Gastroesophageal sphincter (tissue), 4 donors: ENCODE measurements at regions not wholly inside any gene's neighbourhood (a gene's known extent, or its start where the extent isn't known, plus 50 kb on each side); places are given as distances from the start of the nearest gene placed in this dataset.
"Not testable (repeated sequence)": the region's sequence is repeated elsewhere in the genome, so short reads cannot be mapped to it uniquely, and the experiment has no call there.

ENCODE experiments used
- ATAC-seq: fragments of 150-250 bp; one replicate; pipeline ENCODE4 v1.9.1; 2016; ENCODE audit warnings: mild to moderate bottlenecking, moderate library complexity
- H3K27ac ChIP-seq, 4 donors: fragments of 200-600 bp; sonication (generic) in 3 of 4; 1 replicate in 3 of 4; 2 replicates in 1 of 4; pipeline ENCODE4 v1.5.1; 2016 to 2019
- H3K27me3 ChIP-seq: fragments of 200-600 bp; sonication (generic); one replicate; pipeline ENCODE4 v1.5.1; 2019
- H3K36me3 ChIP-seq, 2 donors: fragments of 200-600 bp; sonication (generic); one replicate each; pipeline ENCODE4 v1.5.1; 2019; ENCODE audit warnings: control low read depth in 1 of 2
- H3K4me1 ChIP-seq, 3 donors: fragments of 200-600 bp; sonication (generic); 1 replicate in 2 of 3; 2 replicates in 1 of 3; pipeline ENCODE4 v1.5.1; 2016 to 2019; ENCODE audit warnings: control low read depth in 2 of 3
- H3K4me3 ChIP-seq, 2 donors: fragments of 200-600 bp; sonication (generic); one replicate each; pipeline ENCODE4 v1.5.1; 2019; ENCODE audit warnings: mild to moderate bottlenecking in 1 of 2, moderate library complexity in 1 of 2
- H3K9me3 ChIP-seq, 3 donors: fragments of 200-600 bp; sonication (generic); one replicate each; pipeline ENCODE4 v1.5.1; 2017 to 2019; ENCODE audit warnings: control low read depth in 2 of 3
- EP300 ChIP-seq: sonication (generic); formaldehyde crosslinking; IDR thresholded peaks from one replicate; pipeline ENCODE4 v1.6.1; 2017; ENCODE audit warnings: antibody characterized with exemption, mild to moderate bottlenecking
- POLR2A ChIP-seq, 2 donors: fragments of 450-650 bp; IDR thresholded peaks; one replicate each; pipeline ENCODE4 v1.6.1; 2017; ENCODE audit warnings: antibody characterized with exemption in 2 of 2, mild to moderate bottlenecking in 2 of 2, moderate library complexity in 1 of 2
- POLR2AphosphoS5 ChIP-seq: sonication (generic); formaldehyde crosslinking; IDR thresholded peaks from one replicate; pipeline ENCODE4 v1.6.1; 2017; ENCODE audit warnings: antibody characterized with exemption
- WGBS, 2 donors: methylation state at CpG; one replicate each; pipeline ENCODE4 v1.1.5; 2018; ENCODE audit warnings: low coverage in 1 of 2; 5-methylcytosine and 5-hydroxymethylcytosine counted together
- TF ChIP-seq, protein P1 (sequence below), 4 experiments: fragments of 200-600 bp in 2 of 4; fragments of 450-650 bp in 2 of 4; sonication (generic) in 1 of 4; IDR thresholded peaks; one replicate each; pipeline ENCODE4 v1.5.1; 2017 to 2019; ENCODE audit warnings: antibody characterized with exemption in 4 of 4, mild to moderate bottlenecking in 2 of 4, moderate library complexity in 2 of 4

DNA sequence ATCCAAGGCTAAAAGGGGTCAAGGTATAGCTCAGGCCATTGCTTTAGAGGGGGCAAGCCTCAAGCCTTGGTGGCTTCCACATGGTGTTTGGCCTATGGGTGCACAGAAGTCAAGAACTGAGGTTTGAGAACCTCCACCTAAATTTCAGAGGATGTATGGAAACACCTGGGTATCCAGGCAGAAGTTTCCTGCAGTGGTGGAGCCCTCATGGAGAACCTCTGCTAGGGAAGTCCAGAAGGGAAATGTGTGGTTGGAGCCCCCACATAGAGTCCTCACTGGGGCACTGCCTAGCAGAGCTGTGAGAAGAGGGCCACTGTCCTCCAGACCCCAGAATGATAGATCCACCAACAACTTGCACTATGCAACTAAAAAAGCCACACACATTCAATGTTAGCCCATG is 678.7 kb upstream of the ADGRB3 start:
- H3K36me3 ChIP-seq, result no peaks in the 10 kb centered on the region
- H3K4me1 ChIP-seq, result no peaks in the 10 kb centered on the region
- ATAC-seq, result no peak
- H3K4me3 ChIP-seq, result no peak overlapping the region
- no peaks in the 10 kb centered on the region for H3K9me3 ChIP-seq
- H3K27me3 ChIP-seq, result no peaks in the 10 kb centered on the region
- H3K27ac ChIP-seq, result no peak overlapping the region
- no peak for TF ChIP-seq POLR2AphosphoS5
- TF ChIP-seq POLR2A (IDR thresholded peaks at IDR 0.05), result no peak

DNA sequence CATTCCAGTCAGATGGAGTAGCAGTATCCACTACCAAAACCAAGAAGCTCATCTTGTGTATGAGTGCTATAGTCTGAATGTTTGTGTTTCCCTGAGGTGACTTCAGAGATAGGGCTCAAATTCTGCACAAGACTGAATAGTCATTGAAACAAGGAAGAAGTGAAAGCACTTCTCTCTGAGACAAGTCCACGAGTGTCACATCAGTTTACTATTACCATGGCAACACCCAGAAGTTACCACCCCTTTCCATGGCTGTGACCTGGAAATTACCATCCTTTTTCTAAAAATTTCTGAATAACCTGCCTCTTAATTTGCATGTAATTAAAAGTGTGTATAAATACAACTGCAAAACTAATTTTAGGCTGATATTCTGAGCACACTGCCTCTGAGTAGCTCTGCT is 682.1 kb upstream of the ADGRB3 start:
- TF ChIP-seq EP300, result no peak
- TF ChIP-seq POLR2A (IDR thresholded peaks at IDR 0.05), result no peak
- TF ChIP-seq, protein P1, sequence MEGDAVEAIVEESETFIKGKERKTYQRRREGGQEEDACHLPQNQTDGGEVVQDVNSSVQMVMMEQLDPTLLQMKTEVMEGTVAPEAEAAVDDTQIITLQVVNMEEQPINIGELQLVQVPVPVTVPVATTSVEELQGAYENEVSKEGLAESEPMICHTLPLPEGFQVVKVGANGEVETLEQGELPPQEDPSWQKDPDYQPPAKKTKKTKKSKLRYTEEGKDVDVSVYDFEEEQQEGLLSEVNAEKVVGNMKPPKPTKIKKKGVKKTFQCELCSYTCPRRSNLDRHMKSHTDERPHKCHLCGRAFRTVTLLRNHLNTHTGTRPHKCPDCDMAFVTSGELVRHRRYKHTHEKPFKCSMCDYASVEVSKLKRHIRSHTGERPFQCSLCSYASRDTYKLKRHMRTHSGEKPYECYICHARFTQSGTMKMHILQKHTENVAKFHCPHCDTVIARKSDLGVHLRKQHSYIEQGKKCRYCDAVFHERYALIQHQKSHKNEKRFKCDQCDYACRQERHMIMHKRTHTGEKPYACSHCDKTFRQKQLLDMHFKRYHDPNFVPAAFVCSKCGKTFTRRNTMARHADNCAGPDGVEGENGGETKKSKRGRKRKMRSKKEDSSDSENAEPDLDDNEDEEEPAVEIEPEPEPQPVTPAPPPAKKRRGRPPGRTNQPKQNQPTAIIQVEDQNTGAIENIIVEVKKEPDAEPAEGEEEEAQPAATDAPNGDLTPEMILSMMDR (IDR thresholded peaks at IDR 0.05), result no peak
- no peaks in the 10 kb centered on the region for H3K27me3 ChIP-seq
- peaks cover 0 to 6% (median 0%) of the 10 kb centered on the region in 3 donors for H3K9me3 ChIP-seq
- ATAC-seq, result no peak
- H3K36me3 ChIP-seq, result no peaks in the 10 kb centered on the region
- 33 to 45% methylated on average over 1 of the region's 1 CpG for WGBS, 2 donors
- no peaks in the 10 kb centered on the region for H3K4me1 ChIP-seq
- no peak overlapping the region for H3K4me3 ChIP-seq
- no peak overlapping the region for H3K27ac ChIP-seq

DNA sequence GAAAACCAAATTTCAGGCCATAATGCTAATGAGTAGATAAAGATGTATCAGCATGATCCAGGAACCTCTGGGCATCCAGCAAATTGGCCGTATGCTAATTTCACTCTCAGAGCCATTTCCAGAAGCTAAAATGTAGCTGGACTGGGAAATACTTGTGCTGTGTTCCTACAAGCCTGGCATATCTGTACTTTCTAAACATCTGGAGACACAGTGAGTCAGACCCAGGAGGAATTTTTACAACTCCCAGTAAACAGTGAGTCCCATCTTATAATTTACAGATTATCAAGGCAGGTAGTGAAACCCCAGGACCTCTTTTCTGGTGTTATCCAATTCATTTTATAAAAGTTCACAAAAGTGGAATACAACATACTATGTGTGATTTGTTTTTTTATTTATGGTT is 683.0 kb upstream of the ADGRB3 start:
- 65 to 71% methylated on average over 1 of the region's 1 CpG for WGBS, 2 donors
- TF ChIP-seq EP300, result no peak
- no peak overlapping the region for H3K4me3 ChIP-seq

DNA sequence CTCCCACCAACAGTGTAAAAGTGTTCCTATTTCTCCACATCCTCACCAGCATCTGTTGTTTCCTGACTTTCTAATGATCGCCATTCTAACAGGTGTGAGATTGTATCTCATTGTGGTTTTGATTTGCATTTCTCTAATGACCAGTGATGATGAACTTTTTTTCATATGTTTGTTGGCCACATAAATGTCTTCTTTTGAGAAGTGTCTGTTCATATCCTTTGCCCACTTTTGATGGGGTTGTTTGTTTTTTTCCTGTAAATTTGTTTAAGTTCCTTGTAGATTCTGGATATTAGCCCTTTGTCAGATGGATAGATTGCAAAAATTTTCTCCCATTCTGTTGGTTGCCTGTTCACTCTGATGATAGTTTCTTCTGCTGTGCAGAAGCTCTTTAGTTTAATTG is 687.3 kb upstream of the ADGRB3 start:
- 100% methylated on average over 1 of the region's 1 CpG for WGBS, 2 donors

More for the DNA sequence above, 683.0 kb upstream of the ADGRB3 start:
- H3K36me3 ChIP-seq, result no peaks in the 10 kb centered on the region
- peaks cover 0 to 6% (median 0%) of the 10 kb centered on the region in 3 donors for H3K9me3 ChIP-seq
- no peak overlapping the region for H3K27ac ChIP-seq
- ATAC-seq, result no peak
- no peaks in the 10 kb centered on the region for H3K27me3 ChIP-seq
- no peaks in the 10 kb centered on the region for H3K4me1 ChIP-seq

DNA sequence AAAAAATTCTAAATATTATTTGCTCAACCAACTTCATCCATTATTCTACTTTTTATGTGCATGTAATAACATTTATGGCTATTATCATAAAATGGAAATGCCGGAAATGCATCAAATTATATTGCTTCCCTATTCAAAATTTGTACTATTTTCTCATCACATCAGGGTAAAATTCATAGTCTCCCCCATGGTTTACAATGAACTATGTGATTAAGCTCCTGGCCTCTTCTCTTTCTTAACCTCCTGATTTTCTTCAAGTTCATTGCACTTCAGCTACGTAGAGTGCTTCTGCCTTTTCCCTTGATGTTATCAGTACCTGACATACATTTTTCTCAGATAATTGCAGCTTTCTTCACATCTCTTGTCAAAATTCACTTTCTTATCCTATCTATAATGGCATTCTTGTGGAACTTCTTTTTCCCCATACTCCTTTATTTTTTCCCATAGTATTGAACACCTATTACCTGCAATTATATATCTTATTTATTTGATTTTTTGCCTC is 699.1 kb upstream of the ADGRB3 start:
- Histone ChIP-seq H3K27ac (no peak overlapping the region), H3K9me3 (no peaks in the 10 kb centered on the region), H3K36me3 (no peaks in the 10 kb centered on the region), H3K4me3 (no peak overlapping the region), H3K27me3 (no peaks in the 10 kb centered on the region), H3K4me1 (no peaks in the 10 kb centered on the region)
- TF ChIP-seq EP300 (no peak), POLR2AphosphoS5 (no peak), POLR2A (IDR thresholded peaks at IDR 0.05) (no peak)
- TF ChIP-seq, protein P1 (IDR thresholded peaks at IDR 0.05), result no peak
- ATAC-seq, result no peak
- WGBS, 2 donors, result 78 to 90% methylated on average over 2 of the region's 2 CpGs

More for the DNA sequence above, 687.3 kb upstream of the ADGRB3 start:
- not testable (repeated sequence) for H3K36me3 ChIP-seq, H3K4me1 ChIP-seq, ATAC-seq, H3K9me3 ChIP-seq, H3K27ac ChIP-seq, H3K27me3 ChIP-seq, H3K4me3 ChIP-seq

DNA sequence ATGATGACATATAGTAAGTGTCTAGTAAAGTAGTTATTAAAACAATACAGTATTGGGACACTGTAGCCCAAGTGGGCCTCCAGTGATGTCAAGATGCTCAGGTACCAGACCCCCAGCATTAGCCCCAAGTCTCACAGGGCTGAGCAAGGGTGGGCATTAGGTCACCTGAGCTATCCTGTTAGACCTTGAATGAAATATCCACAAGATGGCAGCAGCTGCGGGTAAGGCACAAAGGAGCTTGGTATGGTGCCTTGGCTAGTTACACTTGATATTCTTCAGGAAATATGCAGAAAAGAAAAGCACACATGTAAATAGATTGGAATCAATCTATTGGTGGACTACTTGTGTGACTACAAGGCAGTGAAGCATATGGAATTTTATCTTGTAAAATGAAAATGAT is 701.8 kb upstream of the ADGRB3 start:
- Histone ChIP-seq H3K4me3 (no peak overlapping the region), H3K4me1 (no peaks in the 10 kb centered on the region), H3K9me3 (no peaks in the 10 kb centered on the region), H3K36me3 (no peaks in the 10 kb centered on the region), H3K27ac (no peak overlapping the region), H3K27me3 (no peaks in the 10 kb centered on the region)
- no peak for ATAC-seq
- 45 to 59% methylated on average over 1 of the region's 1 CpG for WGBS, 2 donors
- TF ChIP-seq, protein P1 (IDR thresholded peaks at IDR 0.05), result no peak
- TF ChIP-seq EP300, result no peak
- TF ChIP-seq POLR2AphosphoS5, result no peak
- no peak for TF ChIP-seq POLR2A (IDR thresholded peaks at IDR 0.05)

DNA sequence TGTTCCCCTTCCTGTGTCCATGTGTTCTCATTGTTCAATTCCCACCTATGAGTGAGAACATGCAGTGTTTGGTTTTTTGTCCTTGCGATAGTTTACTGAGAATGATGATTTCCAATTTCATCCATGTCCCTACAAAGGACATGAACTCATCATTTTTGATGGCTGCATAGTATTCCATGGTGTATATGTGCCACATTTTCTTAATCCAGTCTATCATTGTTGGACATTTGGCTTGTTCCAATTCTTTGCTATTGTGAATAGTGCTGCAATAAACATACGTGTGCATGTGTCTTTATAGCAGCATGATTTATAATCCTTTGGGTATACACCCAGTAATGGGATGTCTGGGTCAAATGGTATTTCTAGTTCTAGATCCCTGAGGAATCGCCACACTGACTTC is 712.5 kb upstream of the ADGRB3 start:
- not testable (repeated sequence) for H3K4me3 ChIP-seq, H3K4me1 ChIP-seq, H3K36me3 ChIP-seq, ATAC-seq, H3K27me3 ChIP-seq, H3K9me3 ChIP-seq, H3K27ac ChIP-seq
- 100% methylated on average over 1 of the region's 3 CpGs for WGBS, 2 donors

DNA sequence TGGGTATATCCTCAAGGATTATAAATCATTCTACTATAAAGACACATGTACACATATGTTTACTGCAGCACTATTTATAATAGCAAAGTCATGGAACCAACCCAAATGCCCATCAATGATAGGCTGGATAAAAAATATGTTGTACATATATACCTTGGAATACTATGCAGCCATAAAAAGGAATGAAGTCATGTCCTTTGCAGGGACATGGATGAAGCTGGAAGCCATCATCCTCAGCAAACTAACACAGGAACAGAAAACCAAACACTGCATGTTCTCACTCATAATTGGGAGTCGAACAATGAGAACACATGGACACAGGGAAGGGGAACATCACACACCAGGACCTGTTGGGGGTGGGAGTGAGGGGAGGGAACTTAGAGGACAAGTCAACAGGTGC is 715.0 kb upstream of the ADGRB3 start:
- not testable (repeated sequence) for ATAC-seq, H3K27me3 ChIP-seq, H3K4me1 ChIP-seq, H3K36me3 ChIP-seq, H3K9me3 ChIP-seq, H3K4me3 ChIP-seq, H3K27ac ChIP-seq
- 100% methylated on average over 1 of the region's 1 CpG; no CpG with 5 or more reads in 1 of the 2 donors for WGBS, 2 donors
